Neuronal stem cell (in vitro differentiated cells): ENCODE measurements at regions not wholly inside any gene's neighbourhood (a gene's known extent, or its start where the extent isn't known, plus 50 kb on each side); places are given as distances from the start of the nearest gene placed in this dataset.
A peak's percentile ranks its signal among the peaks of the same experiment; 100 is the strongest.

Experiments used
- DNase-seq: peaks from one replicate; pipeline ENCODE4 v3.0.0-alpha.2; 2013; ENCODE audit warnings: low spot score
- H2AFZ ChIP-seq: one replicate; pipeline ENCODE4 v1.6.1; 2013; ENCODE audit warnings: mild to moderate bottlenecking, low read length, inconsistent platforms
- H2AK5ac ChIP-seq: 2 replicates; pipeline ENCODE4 v1.6.1; 2013; ENCODE audit warnings: low read depth, mild to moderate bottlenecking, inconsistent platforms, low read length, moderate library complexity, mixed read lengths
- H2BK120ac ChIP-seq: 2 replicates; pipeline ENCODE4 v1.6.1; 2013; ENCODE audit warnings: low read depth, mild to moderate bottlenecking, inconsistent platforms, low read length, moderate library complexity, mixed read lengths
- H2BK12ac ChIP-seq: one replicate; pipeline ENCODE4 v1.6.1; 2013; ENCODE audit warnings: low read length, inconsistent platforms
- H2BK15ac ChIP-seq: 2 replicates; pipeline ENCODE4 v1.6.1; 2013; ENCODE audit warnings: mild to moderate bottlenecking, low read length, inconsistent platforms, mixed read lengths
- H2BK5ac ChIP-seq: one replicate; pipeline ENCODE4 v1.6.1; 2013; ENCODE audit warnings: inconsistent platforms, mild to moderate bottlenecking, low read length, moderate library complexity
- H3K14ac ChIP-seq: one replicate; pipeline ENCODE4 v1.6.1; 2013; ENCODE audit warnings: low read length, inconsistent platforms
- H3K18ac ChIP-seq: 2 replicates; pipeline ENCODE4 v1.6.1; 2013; ENCODE audit warnings: low read length, inconsistent platforms
- H3K23ac ChIP-seq: 2 replicates; pipeline ENCODE4 v1.6.1; 2013; ENCODE audit warnings: low read depth, mild to moderate bottlenecking, mixed read lengths, low read length, inconsistent platforms; ENCODE audit not compliant: poor library complexity
- H3K27ac ChIP-seq: replicated peaks from 3 replicates; pipeline ENCODE4 v1.5.1; 2013; ENCODE audit warnings: low read length, inconsistent platforms
- H3K27me3 ChIP-seq, 3 experiments: 2 replicates each; pipeline ENCODE4 v1.6.1; 2013; ENCODE audit warnings: low read length in 3 of 3, mild to moderate bottlenecking in 2 of 3, inconsistent platforms in 1 of 3, low read depth in 1 of 3, mixed read lengths in 1 of 3, moderate library complexity in 1 of 3; ENCODE audit not compliant: control insufficient read depth in 3 of 3, insufficient read depth in 3 of 3
- H3K36me3 ChIP-seq, 2 donors: replicated peaks in 1 of 2; 2 replicates each; pipeline ENCODE4 v1.6.1; 2013; ENCODE audit warnings: low read length in 2 of 2; ENCODE audit not compliant: control insufficient read depth in 2 of 2, insufficient read depth in 2 of 2
- H3K4ac ChIP-seq: 2 replicates; pipeline ENCODE4 v1.6.1; 2013; ENCODE audit warnings: inconsistent platforms, mild to moderate bottlenecking, low read length, moderate library complexity
- H3K4me1 ChIP-seq, 2 donors: 1 replicate in 1 of 2; 2 replicates in 1 of 2; pipeline ENCODE4 v1.6.1; 2013; ENCODE audit warnings: low read length in 2 of 2, low read depth in 1 of 2; ENCODE audit not compliant: control insufficient read depth in 2 of 2, insufficient read depth in 1 of 2
- H3K4me2 ChIP-seq: one replicate; pipeline ENCODE4 v1.6.1; 2013; ENCODE audit warnings: mild to moderate bottlenecking, low read length, inconsistent platforms; ENCODE audit not compliant: insufficient read depth, poor library complexity, severe bottlenecking
- H3K4me3 ChIP-seq, 2 donors: 2 replicates each; pipeline ENCODE4 v1.5.1; 2013; ENCODE audit warnings: low read length in 2 of 2, mild to moderate bottlenecking in 2 of 2, inconsistent platforms in 1 of 2, moderate library complexity in 1 of 2
- H3K79me1 ChIP-seq: one replicate; pipeline ENCODE4 v1.6.1; 2013; ENCODE audit warnings: low read depth, mild to moderate bottlenecking, inconsistent platforms, low read length, moderate library complexity
- H3K9ac ChIP-seq: one replicate; pipeline ENCODE4 v1.6.1; 2013; ENCODE audit warnings: mild to moderate bottlenecking, low read depth, low read length, inconsistent platforms; ENCODE audit not compliant: poor library complexity
- H3K9me3 ChIP-seq, 2 donors: replicated peaks in 1 of 2; 2 replicates each; pipeline versions ENCODE3 to v1.6.1; 2013; ENCODE audit warnings: low read length in 2 of 2, mild to moderate bottlenecking in 2 of 2, inconsistent platforms in 1 of 2, low read depth in 1 of 2, mixed read lengths in 1 of 2, moderate library complexity in 1 of 2; ENCODE audit not compliant: control insufficient read depth in 2 of 2, insufficient read depth in 1 of 2
- H4K8ac ChIP-seq: one replicate; pipeline ENCODE4 v1.6.1; 2013; ENCODE audit warnings: low read depth, mild to moderate bottlenecking, inconsistent platforms, low read length, moderate library complexity
- H4K91ac ChIP-seq: one replicate; pipeline ENCODE4 v1.6.1; 2013; ENCODE audit warnings: low read length, low read depth, mild to moderate bottlenecking, inconsistent platforms; ENCODE audit not compliant: poor library complexity
- WGBS, 2 donors: extraction: QIAGEN DNeasy Blood & Tissue Kit; methylation state at CpG; one replicate each; pipeline ENCODE4 v1.1.7; 2013; ENCODE audit warnings: missing lambda C conversion rate in 2 of 2, mixed read lengths in 1 of 2; ENCODE audit not compliant: insufficient read length in 2 of 2, insufficient replicate concordance in 1 of 2; ENCODE audit errors: extremely low coverage in 2 of 2; 5-methylcytosine and 5-hydroxymethylcytosine counted together

GRCh38 chr3:96370637-96371036 lies 443.8 kb upstream of the EPHA6 start:
- no peak overlapping the region for H4K8ac ChIP-seq
- no peaks in the 10 kb centered on the region for H3K36me3 ChIP-seq
- H3K9ac ChIP-seq, result no peak overlapping the region
- no peak overlapping the region for H2BK5ac ChIP-seq
- no peak overlapping the region for H3K14ac ChIP-seq
- DNase-seq, result no peak
- no peak overlapping the region for H2BK12ac ChIP-seq
- H4K91ac ChIP-seq, result no peak overlapping the region
- no peak overlapping the region for H2BK120ac ChIP-seq
- no peak overlapping the region for H3K4me2 ChIP-seq
- no peaks in the 10 kb centered on the region for H3K9me3 ChIP-seq
- no peak overlapping the region for H3K27ac ChIP-seq
- no peak overlapping the region for H2BK15ac ChIP-seq
- H3K79me1 ChIP-seq, result no peaks in the 10 kb centered on the region
- no peak overlapping the region for H3K23ac ChIP-seq
- H2AFZ ChIP-seq, result no peak overlapping the region
- no peak overlapping the region for H2AK5ac ChIP-seq
- no peaks in the 10 kb centered on the region for H3K4me1 ChIP-seq
- H3K27me3 ChIP-seq, result no peaks in the 10 kb centered on the region
- H3K4ac ChIP-seq, result no peak overlapping the region
- no peak overlapping the region for H3K18ac ChIP-seq
- H3K4me3 ChIP-seq, result no peak overlapping the region

DNA sequence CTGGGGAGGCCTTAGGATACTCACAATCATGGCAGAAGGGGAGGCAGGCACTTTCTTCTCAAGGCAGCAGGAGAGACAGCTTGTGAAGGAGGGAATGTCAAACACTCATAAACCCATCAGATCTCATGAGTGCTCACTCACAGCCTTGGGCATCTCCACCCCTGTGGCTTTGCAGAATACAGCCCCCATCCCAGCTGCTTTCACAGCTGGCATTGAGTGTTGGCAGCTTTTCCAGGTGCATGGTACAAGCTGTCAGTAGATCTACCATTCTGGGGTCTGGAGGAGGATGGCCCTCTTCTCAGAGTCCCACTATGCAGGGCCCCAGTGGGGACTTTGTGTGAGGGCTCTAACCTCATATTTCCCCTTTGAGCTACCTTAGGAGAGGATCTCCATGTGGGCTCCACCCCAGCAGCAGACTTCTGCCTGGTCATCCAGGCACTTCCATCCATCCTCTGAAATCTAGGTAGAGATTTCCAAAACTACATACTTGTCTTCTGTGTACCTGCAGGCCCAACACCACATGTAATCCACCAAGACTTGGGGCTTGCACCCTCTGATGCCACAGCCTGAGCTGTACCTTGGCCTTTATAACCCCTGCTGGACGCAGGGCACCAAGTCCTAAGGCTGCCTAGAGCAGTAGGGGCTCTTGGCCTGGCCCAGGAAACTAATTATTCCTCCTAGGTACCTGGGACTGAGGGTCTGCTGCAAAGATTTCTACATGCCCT lies 404.2 kb upstream of the EPHA6 start:
- H2AK5ac ChIP-seq, result no peak overlapping the region
- H2BK5ac ChIP-seq, result no peak overlapping the region
- H3K4me1 ChIP-seq, result no peaks in the 10 kb centered on the region
- H2BK15ac ChIP-seq, result no peak overlapping the region
- peaks cover 2 to 7% of the 10 kb centered on the region in 2 donors for H3K9me3 ChIP-seq
- H3K27me3 ChIP-seq, result no peaks in the 10 kb centered on the region
- no peak overlapping the region for H4K91ac ChIP-seq
- H2AFZ ChIP-seq, result no peak overlapping the region
- no peak overlapping the region for H3K23ac ChIP-seq
- H3K18ac ChIP-seq, result no peak overlapping the region
- WGBS, 2 donors, result no CpG with 5 or more reads among the region's 1 CpG
- no peak overlapping the region for H3K4me3 ChIP-seq
- no peak overlapping the region for H2BK12ac ChIP-seq
- H3K4ac ChIP-seq, result no peak overlapping the region
- no peak overlapping the region for H3K14ac ChIP-seq
- H3K79me1 ChIP-seq, result no peaks in the 10 kb centered on the region
- DNase-seq, result no peak
- no peak overlapping the region for H2BK120ac ChIP-seq
- H3K27ac ChIP-seq, result no peak overlapping the region
- no peaks in the 10 kb centered on the region for H3K36me3 ChIP-seq
- no peak overlapping the region for H4K8ac ChIP-seq
- no peak overlapping the region for H3K9ac ChIP-seq
- no peak overlapping the region for H3K4me2 ChIP-seq

DNA sequence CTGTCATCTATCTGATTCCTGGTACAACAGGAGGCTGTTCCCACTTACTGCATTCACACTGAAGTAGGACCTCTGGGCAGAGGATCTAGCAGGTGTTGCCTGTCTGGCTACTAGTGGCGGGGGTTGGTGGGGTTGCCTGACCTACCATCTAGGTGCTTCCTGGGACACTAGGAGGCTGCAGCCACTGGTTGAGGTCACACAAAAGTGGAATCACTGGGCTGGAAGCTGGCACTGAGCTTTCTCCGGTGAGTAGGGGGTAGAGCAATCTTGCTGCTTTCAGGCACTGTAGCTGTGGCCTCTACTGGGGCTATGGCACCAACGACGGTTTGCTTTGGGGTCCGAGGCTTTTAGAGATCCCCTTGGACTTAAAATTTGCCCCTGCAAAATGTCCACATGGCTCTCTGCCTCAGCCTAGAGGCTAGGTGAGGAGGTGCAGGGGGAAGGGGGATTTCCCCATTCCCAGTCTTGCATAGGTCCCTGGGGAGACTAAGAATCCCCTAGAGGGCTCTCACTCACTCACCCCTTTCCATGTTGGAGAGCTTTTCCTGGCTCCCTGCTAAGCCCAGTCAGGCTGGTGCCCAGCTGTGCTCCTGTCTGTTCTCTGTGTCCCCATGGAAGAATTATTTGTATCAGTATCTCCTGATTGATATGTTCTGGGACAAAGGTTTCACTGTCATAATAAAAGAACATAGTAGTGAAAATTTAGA lies 397.7 kb upstream of the EPHA6 start:
- H3K27ac ChIP-seq, result no peak overlapping the region
- no peak overlapping the region for H4K8ac ChIP-seq
- peaks cover 0 to 1% of the 10 kb centered on the region in 2 donors for H3K9me3 ChIP-seq
- no peaks in the 10 kb centered on the region for H3K36me3 ChIP-seq
- no peak overlapping the region for H2AFZ ChIP-seq
- no peak overlapping the region for H2BK12ac ChIP-seq
- H3K18ac ChIP-seq, result peak overlapping the region; percentile 35
- no peak overlapping the region for H3K9ac ChIP-seq
- H3K4ac ChIP-seq, result no peak overlapping the region
- H2AK5ac ChIP-seq, result no peak overlapping the region
- H2BK120ac ChIP-seq, result no peak overlapping the region
- H3K4me3 ChIP-seq, result peak overlapping the region in 1 of 2 donors; percentile 12
- no peaks in the 10 kb centered on the region for H3K79me1 ChIP-seq
- no peak overlapping the region for H2BK15ac ChIP-seq
- no peaks in the 10 kb centered on the region for H3K27me3 ChIP-seq
- no peaks in the 10 kb centered on the region for H3K4me1 ChIP-seq
- DNase-seq, result no peak
- no peak overlapping the region for H4K91ac ChIP-seq
- H3K23ac ChIP-seq, result no peak overlapping the region
- no peak overlapping the region for H3K4me2 ChIP-seq
- H2BK5ac ChIP-seq, result no peak overlapping the region
- no peak overlapping the region for H3K14ac ChIP-seq
- WGBS, 2 donors, result no CpG with 5 or more reads among the region's 5 CpGs

DNA sequence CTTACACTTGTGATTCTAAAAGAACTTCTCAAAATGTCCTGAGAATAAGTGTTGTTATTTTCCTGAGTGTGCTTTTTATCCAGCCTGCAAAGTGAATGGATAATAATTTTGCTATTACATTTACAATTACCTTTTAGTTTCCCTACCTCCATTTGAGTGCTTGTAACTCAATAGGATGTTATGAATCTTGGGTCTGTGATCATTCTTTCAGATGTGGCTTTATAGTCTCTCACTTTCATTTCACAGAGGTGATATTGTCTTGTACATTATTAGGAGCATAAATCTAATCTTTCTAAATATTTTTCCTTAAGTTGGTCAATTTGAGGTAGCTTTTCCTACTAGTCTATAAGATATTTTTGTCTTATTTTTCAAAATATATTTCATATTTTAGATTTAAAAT lies 386.3 kb upstream of the EPHA6 start:
- Histone ChIP-seq H3K27ac (no peak overlapping the region), H4K91ac (no peak overlapping the region), H2BK12ac (no peak overlapping the region), H3K4me1 (no peaks in the 10 kb centered on the region), H2BK120ac (no peak overlapping the region), H2AFZ (no peak overlapping the region), H3K9me3 (no peaks in the 10 kb centered on the region), H2BK15ac (no peak overlapping the region), H3K79me1 (no peaks in the 10 kb centered on the region), H3K9ac (no peak overlapping the region), H3K4me3 (no peak overlapping the region), H3K4me2 (no peak overlapping the region), H3K4ac (no peak overlapping the region), H2AK5ac (no peak overlapping the region), H3K27me3 (no peaks in the 10 kb centered on the region), H3K18ac (no peak overlapping the region), H4K8ac (no peak overlapping the region), H3K36me3 (no peaks in the 10 kb centered on the region), H2BK5ac (no peak overlapping the region), H3K14ac (no peak overlapping the region), H3K23ac (no peak overlapping the region)
- no peak for DNase-seq
